Uterus (tissue), 2 donors: ENCODE measurements at regions not wholly inside any gene's neighbourhood (a gene's known extent, or its start where the extent isn't known, plus 50 kb on each side); places are given as distances from the start of the nearest gene placed in this dataset.

Experiments
- CTCF ChIP-seq, 4 experiments: fragments of 200-600 bp in 2 of 4; fragments of 450-650 bp in 2 of 4; sonication (generic) in 2 of 4; IDR thresholded peaks; one replicate each; pipeline ENCODE4 v1.5.1; 2016 to 2019; ENCODE audit warnings: antibody characterized with exemption in 4 of 4, mild to moderate bottlenecking in 2 of 4, moderate library complexity in 1 of 4
- POLR2A ChIP-seq, 2 donors: fragments of 450-650 bp; IDR thresholded peaks; one replicate each; pipeline ENCODE4 v1.6.1; 2016; ENCODE audit warnings: antibody characterized with exemption in 2 of 2, mild to moderate bottlenecking in 1 of 2, moderate library complexity in 1 of 2

- no peak for TF ChIP-seq CTCF (IDR thresholded peaks at IDR 0.05)
- no peak for TF ChIP-seq POLR2A (IDR thresholded peaks at IDR 0.05)
These were observed 298.3 kb upstream of the ACTBL2 start for GRCh38 chr5:57780961-57781325.
